PC-3 (cell line): ENCODE measurements at regions not wholly inside any gene's neighbourhood (a gene's known extent, or its start where the extent isn't known, plus 50 kb on each side); places are given as distances from the start of the nearest gene placed in this dataset.

Source experiments
- ATAC-seq: fragments of 200-7000 bp; cut with Tn5 transposase; 2 replicates; pipeline ENCODE4 v1.9.1; 2020; ENCODE audit warnings: mild to moderate bottlenecking, moderate library complexity
- BruUV-seq: library from RNA; stranded (reverse); fragments of 400-500 nt; replicated peaks from 2 replicates; lab custom pipeline; 2021; lab: Mats Ljungman, UMichigan
- CTCF ChIA-PET: fragments of 300-600 bp; sonication (Branson Sonifier 250); formaldehyde crosslinking; loops from one replicate; lab custom pipeline; 2022; ENCODE audit warnings: antibody characterized with exemption; lab: Charles Lee
- POLR2A ChIA-PET: fragments of 300-600 bp; sonication (Branson Sonifier 250); formaldehyde crosslinking; loops from one replicate; lab custom pipeline; 2022; ENCODE audit warnings: antibody characterized with exemption; ENCODE audit not compliant: unreplicated experiment; lab: Charles Lee
- DNase-seq: peaks from one replicate; pipeline ENCODE4 v3.0.0-alpha.2; 2015
- H2AFZ ChIP-seq: fragments of 300-600 bp; sonication (generic); 2 replicates; pipeline ENCODE4 v1.6.0; 2016; ENCODE audit warnings: antibody characterized with exemption, low read length
- H3F3A ChIP-seq: fragments of 300-600 bp; sonication (generic); one replicate; pipeline ENCODE4 v1.6.0; 2017; ENCODE audit warnings: antibody characterized with exemption, low read length, control low read depth, mild to moderate bottlenecking; ENCODE audit not compliant: unreplicated experiment
- H3K27ac ChIP-seq: fragments of 300-600 bp; sonication (generic); 2 replicates; pipeline ENCODE4 v1.5.1; 2016; ENCODE audit warnings: mild to moderate bottlenecking, low read length
- H3K27me3 ChIP-seq: fragments of 300-600 bp; sonication (generic); 2 replicates; pipeline ENCODE4 v1.6.1; 2016; ENCODE audit warnings: low read length, mixed read lengths
- H3K36me3 ChIP-seq: fragments of 300-600 bp; sonication (generic); 2 replicates; pipeline ENCODE4 v1.6.1; 2016; ENCODE audit warnings: low read depth, mixed run types, low read length, mixed read lengths
- H3K4me1 ChIP-seq: fragments of 300-600 bp; sonication (generic); 2 replicates; pipeline ENCODE4 v1.5.1; 2016; ENCODE audit warnings: low read length; ENCODE audit not compliant: insufficient read depth
- H3K4me2 ChIP-seq: fragments of 300-600 bp; sonication (generic); 2 replicates; pipeline ENCODE4 v1.6.0; 2016; ENCODE audit warnings: low read length
- H3K4me3 ChIP-seq: fragments of 300-600 bp; sonication (generic); 2 replicates; pipeline ENCODE4 v1.5.1; 2016; ENCODE audit warnings: mild to moderate bottlenecking, low read length, mixed read lengths
- H3K79me2 ChIP-seq: fragments of 300-600 bp; sonication (generic); 2 replicates; pipeline ENCODE4 v1.6.1; 2017; ENCODE audit warnings: low read length, mixed read lengths
- H3K9ac ChIP-seq: fragments of 300-600 bp; sonication (generic); 2 replicates; pipeline ENCODE4 v1.6.0; 2016; ENCODE audit warnings: mild to moderate bottlenecking, low read length
- H3K9me2 ChIP-seq: fragments of 300-600 bp; sonication (generic); replicated peaks from 2 replicates; pipeline ENCODE4 v1.6.1; 2016; ENCODE audit warnings: mixed run types, low read length, mixed read lengths
- H3K9me3 ChIP-seq: fragments of 300-600 bp; sonication (generic); 2 replicates; pipeline ENCODE4 v1.6.1; 2016; ENCODE audit warnings: low read length, mixed read lengths
- H4K20me1 ChIP-seq: fragments of 300-600 bp; sonication (generic); 2 replicates; pipeline ENCODE4 v1.6.1; 2016; ENCODE audit warnings: low read length, mixed read lengths
- CTCF ChIP-seq: fragments of 300-600 bp; sonication (generic); conservative IDR thresholded peaks from 2 replicates; pipeline ENCODE4 v1.5.1; 2017; ENCODE audit warnings: antibody characterized with exemption, low read depth, mild to moderate bottlenecking, low read length
- EZH2 ChIP-seq: fragments of 300-600 bp; sonication (generic); IDR thresholded peaks from one replicate; pipeline ENCODE4 v1.6.1; 2017; ENCODE audit warnings: antibody characterized with exemption, mild to moderate bottlenecking, low read length; ENCODE audit not compliant: unreplicated experiment
- EZH2phosphoT487 ChIP-seq: fragments of 300-600 bp; sonication (generic); IDR thresholded peaks from 2 replicates; pipeline ENCODE4 v1.6.1; 2018; ENCODE audit warnings: mild to moderate bottlenecking, antibody characterized with exemption, low read length, borderline replicate concordance
- intact Hi-C: fragments of 100-400 bp; cut with micrococcal nuclease; formaldehyde crosslinking; loops from 2 replicates; pipeline ENCODE4 v1.9.0; 2023

- no peak overlapping the region for H2AFZ ChIP-seq
- no peaks in the 10 kb centered on the region for H3K36me3 ChIP-seq
- ChIA-PET CTCF (no interaction called here), POLR2A (no interaction called here)
- intact Hi-C loops = no loop called here
- no peak overlapping the region for H3K9ac ChIP-seq
- no peak overlapping the region for H3K4me3 ChIP-seq
- H4K20me1 ChIP-seq = no peaks in the 10 kb centered on the region
- no peaks in the 10 kb centered on the region for H3F3A ChIP-seq
- no peaks in the 10 kb centered on the region for H3K27me3 ChIP-seq
- H3K9me3 ChIP-seq = no peaks in the 10 kb centered on the region
- H3K4me1 ChIP-seq = peaks cover 3% of the 10 kb centered on the region; the same call in 1 of the 2 replicates
- no peaks in the 10 kb centered on the region for H3K79me2 ChIP-seq
- no peak for TF ChIP-seq CTCF
- no peak for TF ChIP-seq EZH2
- no peaks in the 10 kb centered on the region for H3K9me2 ChIP-seq
- ATAC-seq (no peak), DNase-seq (no peak)
- H3K27ac ChIP-seq = no peak overlapping the region
- no peak overlapping the region for H3K4me2 ChIP-seq
- no TSS peak for BruUV-seq
These were observed 329.7 kb downstream of the ABCC12 start for GRCh38 chr16:47826070-47826469.

- Histone ChIP-seq H4K20me1 (no peaks in the 10 kb centered on the region), H3K9ac (no peak overlapping the region), H3K36me3 (no peaks in the 10 kb centered on the region), H3K4me1 (no peaks in the 10 kb centered on the region), H3K27ac (no peak overlapping the region), H3K79me2 (no peaks in the 10 kb centered on the region), H3K9me3 (no peaks in the 10 kb centered on the region), H3K9me2 (no peaks in the 10 kb centered on the region), H3F3A (no peaks in the 10 kb centered on the region), H3K4me3 (no peak overlapping the region), H3K27me3 (no peaks in the 10 kb centered on the region), H3K4me2 (no peak overlapping the region), H2AFZ (no peak overlapping the region)
- intact Hi-C loops = no loop called here
- ChIA-PET POLR2A (no interaction called here), CTCF (no interaction called here)
- no peak for ATAC-seq
- no peak for DNase-seq
- BruUV-seq = no TSS peak
- no peak for TF ChIP-seq CTCF
- TF ChIP-seq EZH2 = no peak
- TF ChIP-seq EZH2phosphoT487 = no peak
These were observed 338.7 kb downstream of the ABCC12 start for GRCh38 chr16:47817048-47817447.

- ATAC-seq (no peak), DNase-seq (no peak)
- TF ChIP-seq EZH2 = no peak
- no peak for TF ChIP-seq CTCF
- TF ChIP-seq EZH2phosphoT487 = no peak
- intact Hi-C loops = no loop called here
- no peaks in the 10 kb centered on the region for H3K9me3 ChIP-seq
- CTCF ChIA-PET = no interaction called here
- no peaks in the 10 kb centered on the region for H3K79me2 ChIP-seq
- H3K27me3 ChIP-seq = no peaks in the 10 kb centered on the region
- H3F3A ChIP-seq = no peaks in the 10 kb centered on the region
- H2AFZ ChIP-seq = no peak overlapping the region
- no TSS peak for BruUV-seq
- H3K4me2 ChIP-seq = no peak overlapping the region
- no peak overlapping the region for H3K9ac ChIP-seq
- no peak overlapping the region for H3K27ac ChIP-seq
- no peaks in the 10 kb centered on the region for H3K9me2 ChIP-seq
- no peak overlapping the region for H3K4me3 ChIP-seq
- POLR2A ChIA-PET = no interaction called here
- H3K4me1 ChIP-seq = no peaks in the 10 kb centered on the region
- H3K36me3 ChIP-seq = no peaks in the 10 kb centered on the region
- no peaks in the 10 kb centered on the region for H4K20me1 ChIP-seq
These were observed 339.3 kb downstream of the ABCC12 start for GRCh38 chr16:47816511-47816910.
